ENCODE measurements at regions not wholly inside any gene's neighbourhood (a gene's known extent, or its start where the extent isn't known, plus 50 kb on each side); places are given as distances from the start of the nearest gene placed in this dataset.

DNA sequence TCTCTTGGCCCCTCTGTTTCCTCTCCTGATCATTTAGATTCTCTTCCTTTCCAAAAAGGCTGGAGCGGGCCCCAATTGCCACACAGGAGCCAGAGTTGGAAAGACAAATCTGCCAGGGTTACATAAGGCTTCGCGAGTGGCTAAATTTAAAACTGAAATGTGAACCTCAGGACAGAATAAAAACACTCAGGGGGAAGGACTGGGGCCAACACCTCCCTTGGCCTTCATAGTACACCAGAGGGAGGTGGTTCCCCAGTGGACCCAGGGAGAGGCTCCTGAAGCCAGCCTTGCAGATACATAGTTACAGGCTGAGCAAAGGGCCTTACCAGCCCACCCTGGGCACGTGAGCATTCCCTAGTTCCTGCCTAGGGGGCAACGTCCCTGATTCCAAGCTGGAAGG lies 150.1 kb downstream of the MN1 start:
- TF ChIP-seq, protein P1, sequence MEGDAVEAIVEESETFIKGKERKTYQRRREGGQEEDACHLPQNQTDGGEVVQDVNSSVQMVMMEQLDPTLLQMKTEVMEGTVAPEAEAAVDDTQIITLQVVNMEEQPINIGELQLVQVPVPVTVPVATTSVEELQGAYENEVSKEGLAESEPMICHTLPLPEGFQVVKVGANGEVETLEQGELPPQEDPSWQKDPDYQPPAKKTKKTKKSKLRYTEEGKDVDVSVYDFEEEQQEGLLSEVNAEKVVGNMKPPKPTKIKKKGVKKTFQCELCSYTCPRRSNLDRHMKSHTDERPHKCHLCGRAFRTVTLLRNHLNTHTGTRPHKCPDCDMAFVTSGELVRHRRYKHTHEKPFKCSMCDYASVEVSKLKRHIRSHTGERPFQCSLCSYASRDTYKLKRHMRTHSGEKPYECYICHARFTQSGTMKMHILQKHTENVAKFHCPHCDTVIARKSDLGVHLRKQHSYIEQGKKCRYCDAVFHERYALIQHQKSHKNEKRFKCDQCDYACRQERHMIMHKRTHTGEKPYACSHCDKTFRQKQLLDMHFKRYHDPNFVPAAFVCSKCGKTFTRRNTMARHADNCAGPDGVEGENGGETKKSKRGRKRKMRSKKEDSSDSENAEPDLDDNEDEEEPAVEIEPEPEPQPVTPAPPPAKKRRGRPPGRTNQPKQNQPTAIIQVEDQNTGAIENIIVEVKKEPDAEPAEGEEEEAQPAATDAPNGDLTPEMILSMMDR (IDR thresholded peaks at IDR 0.05) = no peak
- TF ChIP-seq POLR2A (IDR thresholded peaks at IDR 0.05) = no peak

Data from adrenal gland (tissue), 5 donors.